ENCODE measurements at regions not wholly inside any gene's neighbourhood (a gene's known extent, or its start where the extent isn't known, plus 50 kb on each side); places are given as distances from the start of the nearest gene placed in this dataset.

- Histone ChIP-seq H3K4me1 (ENCODE audit: control insufficient read depth in 2 of 3, insufficient read depth in 2 of 3, low read depth in 1 of 3, low read length in 3 of 3) (no peaks in the 10 kb centered on the region), H3K27me3 (ENCODE audit: control insufficient read depth, insufficient read depth, low read length) (no peaks in the 10 kb centered on the region), H3K9me3 (ENCODE audit: control insufficient read depth in 2 of 3, insufficient read depth in 1 of 3, low read length in 3 of 3) (no peaks in the 10 kb centered on the region), H3K36me3 (ENCODE audit: control insufficient read depth in 2 of 3, insufficient read depth in 3 of 3, low read length in 3 of 3) (no peaks in the 10 kb centered on the region), H3K27ac (ENCODE audit: low read depth in 2 of 2, low read length in 2 of 2) (no peak overlapping the region), H3K4me3 (ENCODE audit: low read length in 3 of 3) (no peak overlapping the region), H3K9ac (ENCODE audit: low read length in 3 of 3) (no peak overlapping the region)
- FAIRE-seq (no peak), DNase-seq (no peak)
- intact Hi-C loops (cut with DNase I): no loop called here
- TF ChIP-seq CTCF (IDR thresholded peaks at IDR 0.05; ENCODE audit: borderline replicate concordance, extremely low read depth, insufficient read depth): no peak
Measured at GRCh38 chr16:14373406-14373805, 256.7 kb downstream of the PARN start.

GRCh38 chr16:14372471-14372870, 257.6 kb downstream of the PARN start:
- FAIRE-seq (no peak), DNase-seq (no peak)
- H3K27ac ChIP-seq (ENCODE audit: low read depth in 2 of 2, low read length in 2 of 2): no peak overlapping the region
- intact Hi-C loops (cut with DNase I): no loop called here
- no peaks in the 10 kb centered on the region for H3K36me3 ChIP-seq (ENCODE audit: control insufficient read depth in 2 of 3, insufficient read depth in 3 of 3, low read length in 3 of 3)
- H3K4me3 ChIP-seq (ENCODE audit: low read length in 3 of 3): no peak overlapping the region
- no peaks in the 10 kb centered on the region for H3K27me3 ChIP-seq (ENCODE audit: control insufficient read depth, insufficient read depth, low read length)
- H3K9ac ChIP-seq (ENCODE audit: low read length in 3 of 3): no peak overlapping the region
- no peaks in the 10 kb centered on the region for H3K9me3 ChIP-seq (ENCODE audit: control insufficient read depth in 2 of 3, insufficient read depth in 1 of 3, low read length in 3 of 3)
- no peak for TF ChIP-seq CTCF (IDR thresholded peaks at IDR 0.05; ENCODE audit: borderline replicate concordance, extremely low read depth, insufficient read depth)
- H3K4me1 ChIP-seq (ENCODE audit: control insufficient read depth in 2 of 3, insufficient read depth in 2 of 3, low read depth in 1 of 3, low read length in 3 of 3): no peaks in the 10 kb centered on the region

GRCh38 chr16:14371778-14372431, 258.2 kb downstream of the PARN start:
- Histone ChIP-seq H3K27ac (ENCODE audit: low read depth in 2 of 2, low read length in 2 of 2) (no peak overlapping the region), H3K27me3 (ENCODE audit: control insufficient read depth, insufficient read depth, low read length) (no peaks in the 10 kb centered on the region), H3K9me3 (ENCODE audit: control insufficient read depth in 2 of 3, insufficient read depth in 1 of 3, low read length in 3 of 3) (no peaks in the 10 kb centered on the region), H3K9ac (ENCODE audit: low read length in 3 of 3) (no peak overlapping the region), H3K4me1 (ENCODE audit: control insufficient read depth in 2 of 3, insufficient read depth in 2 of 3, low read depth in 1 of 3, low read length in 3 of 3) (no peaks in the 10 kb centered on the region), H3K4me3 (ENCODE audit: low read length in 3 of 3) (no peak overlapping the region), H3K36me3 (ENCODE audit: control insufficient read depth in 2 of 3, insufficient read depth in 3 of 3, low read length in 3 of 3) (no peaks in the 10 kb centered on the region)
- intact Hi-C loops (cut with DNase I): no loop called here
- no peak for DNase-seq
- TF ChIP-seq CTCF (IDR thresholded peaks at IDR 0.05; ENCODE audit: borderline replicate concordance, extremely low read depth, insufficient read depth): no peak
- no peak for FAIRE-seq

GRCh38 chr16:14370736-14371234, 259.3 kb downstream of the PARN start:
- Histone ChIP-seq H3K36me3 (ENCODE audit: control insufficient read depth in 2 of 3, insufficient read depth in 3 of 3, low read length in 3 of 3) (no peaks in the 10 kb centered on the region), H3K9ac (ENCODE audit: low read length in 3 of 3) (no peak overlapping the region), H3K4me3 (ENCODE audit: low read length in 3 of 3) (no peak overlapping the region), H3K27me3 (ENCODE audit: control insufficient read depth, insufficient read depth, low read length) (no peaks in the 10 kb centered on the region), H3K4me1 (ENCODE audit: control insufficient read depth in 2 of 3, insufficient read depth in 2 of 3, low read depth in 1 of 3, low read length in 3 of 3) (no peaks in the 10 kb centered on the region), H3K9me3 (ENCODE audit: control insufficient read depth in 2 of 3, insufficient read depth in 1 of 3, low read length in 3 of 3) (no peaks in the 10 kb centered on the region), H3K27ac (ENCODE audit: low read depth in 2 of 2, low read length in 2 of 2) (no peak overlapping the region)
- TF ChIP-seq CTCF (IDR thresholded peaks at IDR 0.05; ENCODE audit: borderline replicate concordance, extremely low read depth, insufficient read depth): no peak
- DNase-seq: no peak
- intact Hi-C loops (cut with DNase I): no loop called here
- FAIRE-seq: no peak
